Gastroesophageal sphincter (tissue), 3 donors: ENCODE measurements at regions not wholly inside any gene's neighbourhood (a gene's known extent, or its start where the extent isn't known, plus 50 kb on each side); places are given as distances from the start of the nearest gene placed in this dataset.

Source experiments
- CTCF ChIP-seq, 4 experiments: fragments of 200-600 bp in 2 of 4; fragments of 450-650 bp in 2 of 4; sonication (generic) in 1 of 4; IDR thresholded peaks; one replicate each; pipeline ENCODE4 v1.5.1; 2017 to 2019; ENCODE audit warnings: antibody characterized with exemption in 4 of 4, mild to moderate bottlenecking in 2 of 4, moderate library complexity in 2 of 4
- EP300 ChIP-seq: sonication (generic); formaldehyde crosslinking; IDR thresholded peaks from one replicate; pipeline ENCODE4 v1.6.1; 2017; ENCODE audit warnings: antibody characterized with exemption, mild to moderate bottlenecking
- POLR2A ChIP-seq, 2 donors: fragments of 450-650 bp; IDR thresholded peaks; one replicate each; pipeline ENCODE4 v1.6.1; 2017; ENCODE audit warnings: antibody characterized with exemption in 2 of 2, mild to moderate bottlenecking in 2 of 2, moderate library complexity in 1 of 2
- POLR2AphosphoS5 ChIP-seq: sonication (generic); formaldehyde crosslinking; IDR thresholded peaks from one replicate; pipeline ENCODE4 v1.6.1; 2017; ENCODE audit warnings: antibody characterized with exemption

GRCh38 chr14:61861320-61861865, 99.2 kb downstream of the SNAPC1 start:
- TF ChIP-seq CTCF (IDR thresholded peaks at IDR 0.05) (no peak), POLR2A (IDR thresholded peaks at IDR 0.05) (no peak), POLR2AphosphoS5 (no peak), EP300 (no peak)
